ENCODE measurements at regions not wholly inside any gene's neighbourhood (a gene's known extent, or its start where the extent isn't known, plus 50 kb on each side); places are given as distances from the start of the nearest gene placed in this dataset.
"Not testable (repeated sequence)": the region's sequence is repeated elsewhere in the genome, so short reads cannot be mapped to it uniquely, and the experiment has no call there.

DNA sequence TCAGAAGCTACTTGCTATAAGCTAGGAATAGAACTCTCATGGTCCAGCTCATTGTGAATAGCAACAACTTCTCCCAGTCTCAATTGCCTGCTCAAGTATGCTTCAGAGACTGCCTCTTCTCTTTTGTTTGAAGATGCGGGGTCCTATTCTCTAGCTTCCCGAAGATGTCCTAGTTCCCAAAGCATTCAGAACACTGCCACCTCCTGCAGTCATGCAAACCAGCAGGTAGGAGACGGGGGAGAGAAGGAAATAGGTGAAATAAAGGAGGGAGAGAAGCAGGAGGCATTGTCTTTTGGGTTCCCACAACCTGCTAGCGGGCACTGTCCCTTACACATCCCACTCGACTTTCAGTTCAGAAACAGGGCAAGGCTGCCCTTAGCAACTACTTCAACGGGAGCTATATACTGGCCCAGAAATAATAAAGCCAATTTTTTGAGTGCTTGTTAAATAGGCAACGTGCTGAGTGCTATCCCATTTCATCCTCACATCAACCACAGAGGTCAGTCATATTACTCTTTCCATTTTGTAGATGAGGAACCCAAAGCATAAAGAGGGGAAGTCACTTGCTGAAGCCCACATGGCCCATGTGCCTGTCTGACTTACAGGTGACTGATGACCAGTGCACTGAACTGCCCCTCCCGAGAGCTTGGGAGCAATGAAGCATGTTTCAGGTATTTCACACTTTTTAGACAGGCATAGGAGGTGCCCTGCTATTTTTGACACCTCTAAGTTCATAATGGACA lies 61.9 kb upstream of the ATXN1 start:
- no peak for DNase-seq

DNA sequence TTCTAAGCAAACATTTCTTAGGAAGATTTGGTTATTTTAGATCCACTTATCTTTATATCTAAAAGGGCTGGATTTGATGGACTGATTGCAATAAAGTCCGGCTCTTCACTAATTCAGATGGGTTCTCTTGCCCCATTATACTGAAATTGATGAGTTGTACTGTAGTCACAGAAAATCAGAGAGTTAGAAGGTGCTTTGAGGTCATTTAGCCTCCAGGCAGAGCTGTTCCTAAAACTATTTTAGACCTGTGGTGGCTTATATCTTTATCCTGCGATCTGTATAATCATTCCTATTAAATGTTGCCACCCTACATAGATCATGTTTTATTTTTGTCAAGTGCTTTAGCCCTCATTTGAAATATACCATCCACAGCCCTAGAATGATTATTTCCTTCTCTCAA lies 61.3 kb upstream of the ATXN1 start:
- DNase-seq = no peak

DNA sequence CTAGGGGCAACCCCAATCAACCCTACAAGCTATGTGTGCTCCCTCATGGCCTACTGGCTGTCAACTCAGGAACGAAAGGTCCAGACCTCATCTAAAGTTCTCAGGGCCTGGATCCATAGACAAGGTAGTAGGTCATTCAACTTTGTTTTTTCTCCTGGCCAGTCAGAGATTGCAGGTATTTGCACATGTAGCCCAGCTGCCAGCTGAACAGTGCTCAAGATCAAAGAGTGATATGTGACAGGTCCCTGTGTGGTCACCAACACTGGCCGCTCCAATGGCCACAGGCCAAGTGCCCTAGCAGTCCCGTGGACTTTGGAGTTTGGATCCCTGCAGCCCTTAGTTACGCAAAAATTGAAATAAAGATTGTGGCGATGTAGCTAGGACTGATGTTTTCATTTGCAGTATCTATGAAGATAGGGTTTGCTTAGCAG lies 60.6 kb upstream of the ATXN1 start:
- DNase-seq = no peak

DNA sequence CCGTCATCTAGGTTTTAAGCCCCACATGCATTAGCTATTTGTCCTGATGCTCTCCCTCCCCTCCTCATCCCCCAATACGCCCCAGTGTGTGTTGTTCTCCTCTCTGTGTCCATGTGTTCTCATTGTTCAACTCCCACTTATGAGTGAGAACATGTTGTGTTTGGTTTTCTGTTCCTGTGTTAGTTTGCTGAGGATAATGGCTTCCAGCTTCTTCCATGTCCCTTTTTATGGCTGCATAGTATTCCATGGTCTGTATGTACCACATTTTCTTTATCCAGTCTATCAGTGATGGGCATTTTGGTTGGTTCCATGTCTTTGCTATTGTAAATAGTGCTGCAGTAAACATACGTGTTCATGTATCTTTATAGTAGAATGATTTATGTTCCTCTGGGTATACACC lies 59.0 kb upstream of the ATXN1 start:
- DNase-seq = not testable (repeated sequence)

DNA sequence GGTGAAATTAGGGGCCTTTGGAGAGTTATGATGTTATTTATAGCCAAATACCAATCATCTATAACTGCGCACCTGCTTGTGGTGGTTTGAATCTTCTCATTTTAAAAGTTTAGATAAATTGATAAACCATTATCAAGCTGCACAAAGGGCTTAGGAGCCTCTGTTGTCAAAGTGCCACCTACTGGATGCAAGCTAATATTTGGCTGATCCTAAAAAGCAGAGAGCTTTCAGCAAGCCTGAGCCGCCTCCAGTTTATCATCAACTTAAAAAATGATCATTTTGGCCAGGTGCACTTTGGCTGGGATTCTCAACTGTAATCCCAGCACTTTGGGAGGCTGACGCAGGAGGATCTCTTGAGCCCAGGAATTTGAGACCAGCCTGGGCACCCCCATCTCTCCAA lies 58.5 kb upstream of the ATXN1 start:
- no peak for DNase-seq

DNA sequence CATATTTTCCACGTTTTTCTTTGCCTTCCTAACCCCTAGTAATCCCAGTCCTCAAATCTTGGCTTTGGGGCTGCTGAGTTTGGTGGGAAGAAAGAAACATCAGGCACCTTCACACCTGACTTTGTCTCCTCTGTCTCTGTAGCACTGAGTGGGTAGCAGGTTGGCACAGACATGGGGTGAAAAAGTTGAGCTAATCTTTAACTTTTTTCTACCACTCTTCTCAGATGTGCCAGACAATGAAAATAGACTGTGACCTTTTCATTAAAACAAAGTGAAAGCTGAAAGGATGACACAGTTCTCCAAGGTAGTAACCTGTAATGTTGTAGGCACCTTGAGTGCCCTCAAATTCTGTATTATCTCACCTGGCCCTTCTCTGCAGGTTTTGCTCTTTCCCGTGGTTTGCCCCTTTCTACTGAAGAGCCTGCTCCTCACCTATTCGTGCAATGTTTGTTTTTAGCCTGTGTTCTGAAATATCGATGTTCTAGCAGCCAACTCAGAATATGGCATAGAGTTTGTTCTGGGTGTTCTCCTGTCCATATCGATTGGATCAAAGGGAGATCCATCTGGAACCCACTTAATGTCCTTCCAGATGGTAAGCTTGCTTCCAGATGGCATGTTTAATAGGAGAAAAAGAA lies 57.8 kb upstream of the ATXN1 start:
- DNase-seq = no peak

DNA sequence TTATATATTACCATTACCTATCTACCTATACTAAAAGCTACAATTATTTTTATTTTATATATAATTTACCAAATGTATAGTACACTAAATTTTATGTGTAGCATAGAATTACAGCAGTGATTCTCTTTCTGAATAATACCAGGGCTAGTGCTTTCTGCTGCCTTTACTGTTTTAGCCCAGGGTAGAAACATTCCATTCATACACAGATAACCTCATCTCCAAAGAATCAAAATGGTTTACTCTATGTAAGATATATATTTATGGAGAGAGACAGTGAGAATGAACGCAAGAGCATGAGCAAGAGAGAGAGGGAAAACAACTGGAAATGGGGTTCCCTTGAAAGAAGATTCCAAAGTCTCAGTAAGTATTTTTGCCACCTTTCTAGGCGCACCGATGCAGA lies 56.3 kb upstream of the ATXN1 start:
- no peak for DNase-seq

DNA sequence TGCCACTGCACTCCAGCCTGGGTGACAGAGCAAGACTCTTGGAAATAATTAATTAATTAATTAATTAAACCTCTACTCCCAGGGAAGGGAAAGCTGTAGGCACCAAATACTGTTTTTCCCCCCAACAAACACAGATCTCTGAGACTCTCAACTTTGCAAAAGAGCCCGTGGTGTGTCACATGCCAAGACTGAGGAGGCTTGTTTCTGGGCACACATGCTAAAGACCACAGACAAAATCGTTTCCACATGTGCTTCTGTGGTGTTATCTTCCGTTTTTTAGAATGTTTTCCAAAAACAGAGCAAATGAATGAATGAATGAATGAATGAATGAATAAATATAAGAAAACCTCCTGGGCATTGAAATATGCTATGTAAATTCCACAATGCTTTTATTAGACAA lies 55.6 kb upstream of the ATXN1 start:
- no peak for DNase-seq

DNA sequence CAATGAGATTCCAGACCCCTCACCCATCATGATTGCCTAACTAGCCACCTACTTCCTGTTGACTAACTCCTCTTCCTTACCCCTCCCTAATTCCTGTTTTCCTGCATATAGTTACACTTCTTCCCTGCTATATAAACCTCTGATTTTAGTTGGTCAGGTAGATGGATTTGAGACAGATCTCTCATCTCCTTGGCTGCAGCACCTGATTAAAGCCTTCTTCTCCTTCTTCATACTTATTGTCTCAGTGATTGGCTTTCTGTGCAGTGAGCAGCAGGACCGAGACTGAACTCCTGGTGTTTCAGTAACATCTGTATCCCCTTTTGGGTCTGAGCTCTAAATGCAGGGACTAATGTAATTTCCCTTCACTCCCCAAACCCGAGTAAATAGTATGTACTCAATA lies 51.7 kb upstream of the ATXN1 start:
- DNase-seq = no peak

DNA sequence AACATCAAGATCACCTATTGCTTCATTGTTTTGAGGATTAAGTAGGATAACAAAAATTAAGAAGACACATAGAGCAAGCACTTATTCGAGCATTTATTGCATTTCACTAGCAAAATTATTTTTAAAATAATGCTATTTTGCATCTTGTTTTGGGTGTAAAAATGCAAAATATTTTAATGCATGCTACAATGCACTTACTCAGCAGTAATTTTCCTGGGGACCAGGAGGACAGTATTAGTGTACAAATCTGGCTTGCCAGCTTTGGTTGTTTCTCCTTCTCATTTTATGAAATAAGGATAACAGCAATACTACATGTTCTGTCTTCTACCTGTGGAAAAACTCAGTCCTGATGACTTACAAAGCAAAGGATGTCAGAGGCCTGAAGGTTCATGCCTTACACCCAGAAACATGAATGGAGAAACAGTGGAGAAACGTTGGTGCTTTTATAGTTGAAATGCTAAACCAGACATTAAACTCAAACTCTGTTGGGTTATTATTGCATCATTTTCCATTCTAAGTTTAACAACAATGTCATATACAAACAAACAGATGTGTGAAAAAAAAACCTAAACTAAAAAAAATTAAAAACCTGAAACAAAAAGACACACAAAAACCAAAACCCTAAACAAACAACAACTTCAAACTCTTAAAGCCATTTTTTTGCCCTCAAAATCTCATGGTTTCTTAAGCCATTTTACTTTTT lies 50.2 kb upstream of the ATXN1 start:
- no peak for DNase-seq

Measured in occipital lobe (tissue), 1 donor.